Esophagus squamous epithelium (tissue), 4 donors: ENCODE measurements at regions not wholly inside any gene's neighbourhood (a gene's known extent, or its start where the extent isn't known, plus 50 kb on each side); places are given as distances from the start of the nearest gene placed in this dataset.
"Not testable (repeated sequence)": the region's sequence is repeated elsewhere in the genome, so short reads cannot be mapped to it uniquely, and the experiment has no call there.

Experiments used
- CTCF ChIP-seq, 6 experiments: fragments of 450-650 bp in 4 of 6; fragments of 200-600 bp in 2 of 6; sonication (generic) in 2 of 6; IDR thresholded peaks; one replicate each; pipeline ENCODE4 v1.5.1; 2016 to 2019; ENCODE audit warnings: antibody characterized with exemption in 6 of 6, mild to moderate bottlenecking in 4 of 6, moderate library complexity in 4 of 6
- POLR2A ChIP-seq, 4 donors: fragments of 450-650 bp; IDR thresholded peaks; one replicate each; pipeline ENCODE4 v1.6.1; 2017; ENCODE audit warnings: antibody characterized with exemption in 4 of 4, mild to moderate bottlenecking in 4 of 4, moderate library complexity in 3 of 4

- TF ChIP-seq CTCF, POLR2A (IDR thresholded peaks at IDR 0.05): not testable (repeated sequence)
These were observed 260.8 kb downstream of the C11orf87 start for GRCh38 chr11:109682788-109683187.
